LHCN-M2 (cell line): ENCODE measurements at regions not wholly inside any gene's neighbourhood (a gene's known extent, or its start where the extent isn't known, plus 50 kb on each side); places are given as distances from the start of the nearest gene placed in this dataset.
"Not testable (repeated sequence)": the region's sequence is repeated elsewhere in the genome, so short reads cannot be mapped to it uniquely, and the experiment has no call there.

ENCODE experiments used
- DNase-seq: peaks from one replicate; pipeline ENCODE4 v3.0.0-alpha.2; 2012; ENCODE audit warnings: low read depth

DNA sequence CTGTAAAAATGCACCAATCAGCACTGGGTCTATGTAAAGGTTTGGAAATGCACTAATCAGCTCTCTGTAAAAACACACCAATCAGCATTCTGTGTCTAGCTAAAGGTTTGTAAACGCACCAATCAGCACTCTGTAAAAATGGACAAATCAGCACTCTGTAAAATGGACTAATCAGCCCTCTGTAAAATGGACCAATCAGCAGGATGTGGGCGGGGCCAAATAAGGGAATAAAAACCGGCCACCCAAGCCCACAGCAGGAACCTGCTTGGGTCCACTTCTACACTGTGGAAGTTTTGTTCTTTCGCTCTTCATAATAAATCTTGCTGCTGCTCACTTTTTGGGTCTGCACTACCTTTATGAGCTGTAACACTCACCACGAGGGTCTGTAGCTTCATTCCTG lies 101.0 kb downstream of the SMC2 start:
- DNase-seq: not testable (repeated sequence)

GRCh38 chr9:104200456-104200994 lies 106.4 kb downstream of the SMC2 start:
- DNase-seq: no peak

- DNase-seq: no peak
Measured at GRCh38 chr9:104206766-104207165, 112.7 kb downstream of the SMC2 start.

GRCh38 chr9:104209387-104209786 lies 115.3 kb downstream of the SMC2 start:
- DNase-seq: no peak

- DNase-seq: peak; percentile 3
Measured at GRCh38 chr9:104227108-104227507, 133.0 kb downstream of the SMC2 start.

- peak; percentile 48 for DNase-seq
Measured at GRCh38 chr9:104232781-104233341, 138.8 kb downstream of the SMC2 start.

DNA sequence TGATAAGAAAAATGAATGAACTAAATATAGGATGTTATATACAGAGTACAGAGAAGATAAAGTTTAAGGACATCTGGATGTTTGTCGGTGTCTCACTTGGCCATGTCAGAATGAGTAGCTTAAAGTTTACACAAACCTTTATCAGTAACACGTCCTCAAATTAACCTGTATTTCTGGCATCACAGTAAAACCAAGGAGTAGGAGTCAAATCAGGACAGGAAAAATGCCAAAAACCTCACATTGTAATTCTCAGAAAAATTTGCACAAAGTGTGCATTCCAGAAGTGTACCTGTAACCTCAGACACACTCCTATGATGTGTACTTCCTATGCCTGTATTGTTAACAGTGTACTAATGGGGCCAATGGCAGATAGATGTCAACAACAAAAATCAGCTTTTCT lies 139.3 kb downstream of the SMC2 start:
- no peak for DNase-seq

GRCh38 chr9:104234632-104235337 lies 140.7 kb downstream of the SMC2 start:
- not testable (repeated sequence) for DNase-seq

DNA sequence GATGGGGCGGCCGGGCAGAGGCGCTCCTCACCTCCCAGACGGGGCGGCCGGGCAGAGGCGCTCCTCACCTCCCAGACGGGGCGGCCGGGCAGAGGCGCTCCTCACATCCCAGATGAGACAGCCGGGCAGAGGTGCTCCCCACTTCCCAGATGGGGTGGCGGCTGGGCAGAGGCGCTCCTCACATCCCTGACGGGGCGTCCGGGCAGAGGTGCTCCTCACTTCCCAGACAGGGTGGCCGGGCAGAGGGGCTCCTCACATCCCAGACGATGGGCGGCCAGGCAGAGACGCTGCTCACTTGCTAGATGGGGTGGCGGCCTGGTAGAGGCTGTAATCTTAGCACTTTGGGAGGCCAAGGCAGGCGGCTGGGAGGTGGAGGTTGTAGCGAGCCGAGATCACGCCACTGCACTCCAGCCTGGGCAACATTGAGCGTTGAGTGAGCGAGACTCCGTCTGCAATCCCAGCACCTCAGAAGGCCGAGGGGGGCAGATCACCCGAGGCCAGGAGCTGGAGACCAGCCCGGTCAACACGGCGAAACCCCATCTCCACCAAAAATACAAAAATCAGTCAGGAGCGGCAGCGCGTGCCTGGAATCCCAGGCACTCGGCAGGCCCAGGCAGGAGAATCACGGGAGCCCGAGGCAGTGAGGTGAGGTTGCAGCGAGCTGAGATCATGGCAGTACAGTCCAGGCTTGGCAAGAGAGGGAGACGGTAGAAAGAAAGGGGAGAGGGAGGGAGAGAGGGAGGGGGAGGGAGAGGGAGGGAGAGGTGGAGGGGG lies 141.4 kb downstream of the SMC2 start:
- not testable (repeated sequence) for DNase-seq

DNA sequence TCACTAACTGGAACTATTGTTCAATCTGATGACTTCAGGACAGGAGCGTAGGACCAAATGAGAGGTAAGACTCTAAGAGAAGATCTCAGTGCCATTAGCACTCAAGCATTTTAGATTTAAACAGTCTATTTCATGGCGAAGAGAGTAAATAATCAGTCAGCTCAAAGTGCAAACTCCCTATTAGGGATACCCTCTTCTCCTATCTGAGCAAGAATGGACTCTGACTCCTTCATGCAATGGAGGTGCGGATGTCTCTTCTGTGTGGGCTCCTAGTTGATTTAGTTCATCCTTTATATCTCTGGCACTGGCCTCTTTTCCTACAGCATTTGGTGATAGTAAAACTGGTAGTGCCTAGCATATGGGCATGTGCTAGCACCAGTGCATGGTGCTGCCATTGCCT lies 144.6 kb downstream of the SMC2 start:
- no peak for DNase-seq

DNA sequence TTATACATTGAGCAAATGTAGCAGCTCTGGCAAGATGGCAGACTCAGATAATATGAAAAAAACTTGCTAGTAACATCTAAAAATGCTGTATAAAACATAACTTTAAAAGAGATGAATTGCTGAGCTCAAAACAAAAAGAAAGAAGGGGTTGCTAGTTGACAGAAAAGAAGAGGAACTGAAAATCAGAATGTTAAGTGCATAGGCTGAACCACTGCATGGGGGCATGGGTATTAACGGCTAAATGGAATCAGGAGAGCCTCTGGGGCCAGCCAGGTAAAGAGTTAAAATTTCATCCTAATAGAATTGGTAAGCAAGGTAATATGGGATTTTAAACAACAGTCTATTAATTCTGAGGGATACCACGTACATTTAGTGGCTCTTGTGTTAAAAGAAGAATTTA lies 146.8 kb downstream of the SMC2 start:
- no peak for DNase-seq

GRCh38 chr9:104245925-104246324 lies 151.8 kb downstream of the SMC2 start:
- no peak for DNase-seq

- no peak for DNase-seq
Measured at GRCh38 chr9:104247899-104248460, 153.9 kb downstream of the SMC2 start.

DNA sequence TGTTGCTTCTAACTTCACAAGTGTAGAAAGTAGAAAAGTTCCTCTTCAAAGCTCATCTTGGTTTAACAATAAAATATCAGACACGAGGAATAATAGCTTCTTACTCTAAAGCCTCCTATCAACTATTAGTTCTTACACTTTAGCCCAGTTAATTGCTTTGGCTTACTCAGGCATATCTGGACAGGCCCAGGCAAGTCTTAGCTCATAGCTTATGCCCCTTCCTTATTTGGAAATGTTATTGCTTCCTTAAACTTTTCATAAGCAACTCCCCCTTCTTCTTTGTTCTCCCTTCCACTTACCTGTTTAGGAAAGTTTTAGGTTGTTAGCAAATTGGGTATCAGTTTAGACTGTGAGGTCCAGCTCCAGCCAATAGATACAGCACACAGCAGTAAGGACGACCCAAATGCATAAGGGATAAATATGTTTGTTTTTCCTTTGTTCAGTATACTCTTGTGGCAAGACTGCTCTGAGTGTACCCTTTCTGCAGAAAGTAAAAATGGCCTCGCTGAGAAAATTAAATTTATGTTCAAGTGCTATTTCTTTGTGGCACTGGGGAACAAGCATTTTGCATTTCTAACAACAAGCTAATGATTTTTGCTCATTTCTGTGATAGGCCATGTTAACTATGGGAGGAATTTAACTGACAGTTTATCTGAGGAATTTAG lies 162.1 kb downstream of the SMC2 start:
- DNase-seq: no peak

DNA sequence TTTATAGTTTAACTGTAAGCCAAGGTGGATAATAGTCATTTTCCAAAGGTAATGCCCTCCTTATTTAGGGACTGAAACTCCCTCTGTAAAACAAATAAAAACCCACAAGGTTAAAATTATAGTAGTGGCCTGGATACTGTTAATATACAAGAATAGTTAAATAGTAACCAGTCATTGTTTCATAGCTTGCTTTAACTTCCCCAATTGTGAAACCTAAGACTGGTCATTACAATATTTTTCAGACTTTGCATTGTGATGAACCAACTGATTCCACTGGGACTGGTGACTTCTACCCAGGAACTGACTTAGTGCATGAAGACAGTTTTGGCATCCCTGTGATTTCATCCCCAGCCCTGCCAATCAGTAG lies 162.6 kb downstream of the SMC2 start:
- no peak for DNase-seq

DNA sequence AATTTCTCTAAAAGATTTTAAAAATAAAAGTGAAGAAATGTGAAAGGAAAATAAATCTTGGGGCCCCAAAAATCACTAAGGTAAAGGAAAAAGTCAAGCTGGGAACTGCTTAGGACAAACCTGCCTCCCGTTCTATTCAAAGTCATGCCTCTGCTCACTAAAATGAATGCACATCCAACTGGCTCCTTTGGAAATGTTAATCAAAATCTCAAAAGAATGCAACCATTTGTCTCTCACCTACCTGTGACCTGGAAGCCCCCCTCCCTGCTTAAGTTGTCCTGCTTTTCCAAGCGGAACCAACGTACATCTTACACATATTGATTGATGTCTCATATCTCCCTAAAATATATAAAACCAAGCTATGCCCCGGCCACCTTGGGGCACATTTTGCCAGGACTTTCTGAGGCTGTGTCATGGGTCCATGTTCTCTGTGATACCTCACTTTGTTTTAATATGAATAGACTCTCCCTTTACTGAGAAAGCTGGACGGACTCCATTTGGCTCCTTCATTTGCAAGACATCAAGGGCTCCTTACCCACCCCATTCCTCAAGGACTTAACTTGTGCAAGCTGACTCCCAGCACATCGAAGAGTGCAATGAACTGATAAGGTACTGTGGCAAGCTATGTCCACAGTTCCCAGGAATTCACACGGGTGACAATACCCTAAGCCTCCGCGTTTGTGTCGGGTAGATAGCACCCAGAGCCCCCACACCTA lies 164.3 kb downstream of the SMC2 start:
- DNase-seq: no peak

- DNase-seq: no peak
Measured at GRCh38 chr9:104260004-104260403, 165.9 kb downstream of the SMC2 start.

- DNase-seq: no peak
Measured at GRCh38 chr9:104263942-104264341, 169.8 kb downstream of the SMC2 start.

- no peak for DNase-seq
Measured at GRCh38 chr9:104264431-104264830, 170.3 kb downstream of the SMC2 start.

GRCh38 chr9:104269374-104269773 lies 175.3 kb downstream of the SMC2 start:
- no peak for DNase-seq
